ENCODE measurements at regions not wholly inside any gene's neighbourhood (a gene's known extent, or its start where the extent isn't known, plus 50 kb on each side); places are given as distances from the start of the nearest gene placed in this dataset.

GRCh38 chr2:51151490-51152140 is 119.7 kb upstream of the NRXN1 start:
- TF ChIP-seq CTCF (conservative IDR thresholded peaks at IDR 0.05; ENCODE audit: low read depth): no peak
- no peak for DNase-seq (ENCODE audit: low spot score)
- no peak overlapping the region for H3K27ac ChIP-seq
- ChIA-PET CTCF (no interaction called here), POLR2A (ENCODE audit: low non-redundant PET) (no interaction called here)

GRCh38 chr2:51149725-51150124 is 117.8 kb upstream of the NRXN1 start:
- no peak overlapping the region for H3K27ac ChIP-seq
- TF ChIP-seq CTCF (conservative IDR thresholded peaks at IDR 0.05; ENCODE audit: low read depth): no peak
- ChIA-PET CTCF (no interaction called here), POLR2A (ENCODE audit: low non-redundant PET) (no interaction called here)
- DNase-seq (ENCODE audit: low spot score): no peak

GRCh38 chr2:51145761-51146160 is 113.8 kb upstream of the NRXN1 start:
- no peak overlapping the region for H3K27ac ChIP-seq
- CTCF ChIA-PET: interaction anchor here (0.6 kb wide), 1 partner anchor 260 kb away, joined by 3 read pairs; no protein-coding TSS in a partner anchor
- no peak for TF ChIP-seq CTCF (conservative IDR thresholded peaks at IDR 0.05; ENCODE audit: low read depth)
- POLR2A ChIA-PET (ENCODE audit: low non-redundant PET): no interaction called here
- DNase-seq (ENCODE audit: low spot score): no peak

- TF ChIP-seq CTCF (conservative IDR thresholded peaks at IDR 0.05; ENCODE audit: low read depth): no peak
- no peak for DNase-seq (ENCODE audit: low spot score)
- ChIA-PET POLR2A (ENCODE audit: low non-redundant PET) (no interaction called here), CTCF (no interaction called here)
- H3K27ac ChIP-seq: no peak overlapping the region
These were observed 88.9 kb upstream of the NRXN1 start for GRCh38 chr2:51120754-51121280.

GRCh38 chr2:51111532-51111931 is 79.6 kb upstream of the NRXN1 start:
- no peak overlapping the region for H3K27ac ChIP-seq
- TF ChIP-seq CTCF (conservative IDR thresholded peaks at IDR 0.05; ENCODE audit: low read depth): no peak
- no peak for DNase-seq (ENCODE audit: low spot score)
- ChIA-PET POLR2A (ENCODE audit: low non-redundant PET) (no interaction called here), CTCF (no interaction called here)

- DNase-seq (ENCODE audit: low spot score): no peak
- POLR2A ChIA-PET (ENCODE audit: low non-redundant PET): no interaction called here
- no peak overlapping the region for H3K27ac ChIP-seq
- TF ChIP-seq CTCF (conservative IDR thresholded peaks at IDR 0.05; ENCODE audit: low read depth): no peak
- CTCF ChIA-PET: no interaction called here
These were observed 76.9 kb upstream of the NRXN1 start for GRCh38 chr2:51108794-51109193.
